SH-SY5Y (cell line): ENCODE measurements at regions not wholly inside any gene's neighbourhood (a gene's known extent, or its start where the extent isn't known, plus 50 kb on each side); places are given as distances from the start of the nearest gene placed in this dataset.

Source experiments
- GATA2 ChIP-seq: IDR thresholded peaks from 2 replicates; pipeline ENCODE4 v1.6.1; 2011; ENCODE audit warnings: mild to moderate bottlenecking, low read depth, low read length
- GATA3 ChIP-seq: IDR thresholded peaks from 2 replicates; pipeline ENCODE4 v1.6.1; 2011; ENCODE audit warnings: low read depth, mild to moderate bottlenecking, low read length, moderate library complexity

- TF ChIP-seq GATA3 (no peak), GATA2 (no peak)
Measured at GRCh38 chr1:13970631-13971247, 270.8 kb downstream of the PRDM2 start.

DNA sequence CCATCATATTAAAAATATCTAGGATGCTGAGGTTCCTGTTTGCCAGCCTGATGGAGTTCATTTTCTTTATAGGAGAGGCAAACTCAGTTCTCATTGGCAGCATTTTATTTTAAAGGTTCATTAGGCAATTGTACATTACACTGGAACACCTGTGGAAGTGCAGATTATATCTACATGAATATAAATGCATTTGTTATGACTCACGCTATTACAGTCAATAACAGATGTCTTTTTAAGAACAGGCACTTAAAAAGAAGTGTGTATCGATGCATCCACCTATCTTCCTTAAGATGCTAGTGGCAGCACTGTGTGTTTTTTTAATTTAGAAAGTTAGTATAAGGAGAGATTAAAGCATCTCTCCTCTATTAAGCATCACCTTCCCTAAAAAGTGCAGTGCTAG is 276.5 kb downstream of the PRDM2 start:
- no peak for TF ChIP-seq GATA2
- no peak for TF ChIP-seq GATA3

- TF ChIP-seq GATA3, result no peak
Measured at GRCh38 chr1:13981142-13981541, 281.2 kb downstream of the PRDM2 start.

GRCh38 chr1:13983393-13983792 is 283.4 kb downstream of the PRDM2 start:
- no peak for TF ChIP-seq GATA3
- no peak for TF ChIP-seq GATA2

DNA sequence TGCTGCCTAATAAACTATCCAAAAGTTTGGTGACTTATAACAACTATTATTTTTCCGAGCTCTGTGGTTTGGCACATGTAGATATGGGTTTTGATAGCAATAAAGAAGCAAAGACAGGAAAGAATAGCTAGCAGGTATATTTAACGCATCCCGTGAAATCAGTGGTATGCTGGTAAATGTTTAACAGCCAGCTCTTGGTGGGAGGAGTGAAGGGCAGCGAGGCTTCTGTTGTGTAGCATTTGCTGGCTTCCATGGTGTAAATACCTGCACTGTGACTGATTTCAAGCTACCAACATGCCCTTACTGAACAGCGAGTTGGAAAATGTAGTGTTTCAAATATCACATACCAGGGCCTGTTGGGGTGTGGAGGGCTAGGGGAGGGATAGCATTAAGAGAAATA is 291.0 kb downstream of the PRDM2 start:
- TF ChIP-seq GATA2, result no peak
- TF ChIP-seq GATA3, result no peak

- no peak for TF ChIP-seq GATA2
- no peak for TF ChIP-seq GATA3
Measured at GRCh38 chr1:13992489-13993285, 292.7 kb downstream of the PRDM2 start.

- TF ChIP-seq GATA3, result no peak
- TF ChIP-seq GATA2, result no peak
Measured at GRCh38 chr1:13994386-13994785, 294.4 kb downstream of the PRDM2 start.

GRCh38 chr1:13996334-13996733 is 296.3 kb downstream of the PRDM2 start:
- TF ChIP-seq GATA3 (no peak), GATA2 (no peak)

- TF ChIP-seq GATA3 (no peak), GATA2 (no peak)
Measured at GRCh38 chr1:14003552-14003951, 303.6 kb downstream of the PRDM2 start.

GRCh38 chr1:14009582-14009981 is 309.6 kb downstream of the PRDM2 start:
- TF ChIP-seq GATA2 (no peak), GATA3 (no peak)

GRCh38 chr1:14010476-14010875 is 310.5 kb downstream of the PRDM2 start:
- TF ChIP-seq GATA2 (no peak), GATA3 (no peak)

- TF ChIP-seq GATA2, result no peak
- no peak for TF ChIP-seq GATA3
Measured at GRCh38 chr1:14011132-14011531, 311.1 kb downstream of the PRDM2 start.

DNA sequence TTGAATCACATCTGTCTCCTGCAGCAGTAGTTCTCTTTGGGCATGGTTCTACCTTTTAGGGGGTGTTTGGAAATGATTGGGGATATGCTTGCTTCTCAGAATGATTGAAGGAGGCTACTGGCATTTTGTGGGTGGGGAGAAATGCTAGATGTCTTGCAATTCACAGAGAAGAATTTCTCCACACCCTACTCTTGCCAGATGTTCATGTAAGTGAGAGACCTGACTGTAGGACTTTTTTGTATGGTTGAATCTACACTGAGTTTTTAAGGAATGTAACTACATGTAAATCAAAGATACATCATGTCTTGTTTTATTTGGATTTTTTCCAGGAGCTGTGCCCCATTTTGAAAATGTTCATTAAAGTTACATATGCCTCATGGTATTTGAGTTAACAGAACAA is 311.9 kb downstream of the PRDM2 start:
- no peak for TF ChIP-seq GATA3
- TF ChIP-seq GATA2, result no peak

- TF ChIP-seq GATA3 (no peak), GATA2 (no peak)
Measured at GRCh38 chr1:14014929-14015328, 314.9 kb downstream of the PRDM2 start.

DNA sequence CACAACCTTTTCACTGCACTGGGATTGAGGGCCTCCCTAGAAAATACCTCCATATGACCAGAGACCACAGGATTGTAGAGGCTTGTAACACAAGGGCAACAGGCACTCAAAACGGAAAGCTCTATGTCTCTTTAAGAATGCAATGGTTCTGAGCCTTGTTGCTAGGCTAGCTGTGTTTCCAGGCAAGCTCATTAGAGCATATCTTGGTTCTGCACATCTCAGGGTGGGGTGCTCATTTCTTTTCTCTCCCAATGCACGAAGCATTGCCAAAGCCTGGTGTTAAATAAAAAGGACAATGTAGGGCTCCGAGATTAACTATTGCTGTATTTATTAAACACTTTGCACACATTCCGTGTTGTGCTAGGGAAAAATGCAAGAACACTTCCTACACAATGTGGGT is 315.9 kb downstream of the PRDM2 start:
- TF ChIP-seq GATA3, result no peak
- TF ChIP-seq GATA2, result no peak
